Ovary (tissue), 7 donors: ENCODE measurements at regions not wholly inside any gene's neighbourhood (a gene's known extent, or its start where the extent isn't known, plus 50 kb on each side); places are given as distances from the start of the nearest gene placed in this dataset.

Source experiments
- DNase-seq, 5 donors: peaks; one replicate each; pipeline ENCODE4 v3.0.0-alpha.2; 2019 to 2020
- H3K27ac ChIP-seq, 2 donors: fragments of 200-600 bp; one replicate each; pipeline versions ENCODE4 v1.5.1 to v1.8.0; 2019 to 2022
- H3K27me3 ChIP-seq: fragments of 200-600 bp; one replicate; pipeline ENCODE4 v1.8.0; 2022
- H3K36me3 ChIP-seq: fragments of 200-600 bp; sonication (generic); one replicate; pipeline ENCODE4 v1.5.1; 2019
- H3K4me1 ChIP-seq: one replicate; pipeline ENCODE4 v1.8.1; 2013; ENCODE audit warnings: mild to moderate bottlenecking, moderate library complexity; ENCODE audit not compliant: insufficient read depth
- H3K4me3 ChIP-seq: fragments of 200-600 bp; sonication (generic); one replicate; pipeline ENCODE4 v1.5.1; 2017
- H3K9me3 ChIP-seq, 2 donors: fragments of 200-600 bp in 1 of 2; sonication (generic) in 1 of 2; one replicate each; pipeline versions ENCODE4 v1.5.1 to v1.8.1; 2013 to 2019; ENCODE audit warnings: mild to moderate bottlenecking in 1 of 2, moderate library complexity in 1 of 2
- EP300 ChIP-seq: sonication (generic); formaldehyde crosslinking; IDR thresholded peaks from one replicate; pipeline ENCODE4 v1.6.1; 2017; ENCODE audit warnings: antibody characterized with exemption
- POLR2A ChIP-seq: fragments of 450-650 bp; IDR thresholded peaks from one replicate; pipeline ENCODE4 v1.6.1; 2017; ENCODE audit warnings: antibody characterized with exemption, mild to moderate bottlenecking, moderate library complexity
- WGBS, 3 donors: extraction: QIAGEN DNeasy Blood & Tissue Kit in 1 of 3; methylation state at CpG; one replicate each; pipeline versions ENCODE4 v1.1.5 to v1.1.7; 2013 to 2017; 5-methylcytosine and 5-hydroxymethylcytosine counted together
- intact Hi-C, 4 donors: fragments of 100-400 bp; cut with DNase I; formaldehyde crosslinking; loops; one replicate each; pipeline versions ENCODE4 v1.11.0 to v1.15.1; 2022 to 2023
- TF ChIP-seq, protein P1 (sequence below), 3 donors: fragments of 450-650 bp in 2 of 3; fragments of 200-600 bp in 1 of 3; IDR thresholded peaks; one replicate each; pipeline versions ENCODE4 v1.5.1 to v1.8.0; 2016 to 2022; ENCODE audit warnings: antibody characterized with exemption in 3 of 3, mild to moderate bottlenecking in 1 of 3
- donor health status: DM: no; HTN: no; CAD: no; lungs with moderate emphysema.
- donor health status: DM: no; HTN: no; CAD: no.
- donor health status: Bipolar disorder and iron deficiency.
- donor health status: DM: no; HTN: no; CAD: no.
- donor health status: DM: yes; HTN: yes; CAD: no.

DNA sequence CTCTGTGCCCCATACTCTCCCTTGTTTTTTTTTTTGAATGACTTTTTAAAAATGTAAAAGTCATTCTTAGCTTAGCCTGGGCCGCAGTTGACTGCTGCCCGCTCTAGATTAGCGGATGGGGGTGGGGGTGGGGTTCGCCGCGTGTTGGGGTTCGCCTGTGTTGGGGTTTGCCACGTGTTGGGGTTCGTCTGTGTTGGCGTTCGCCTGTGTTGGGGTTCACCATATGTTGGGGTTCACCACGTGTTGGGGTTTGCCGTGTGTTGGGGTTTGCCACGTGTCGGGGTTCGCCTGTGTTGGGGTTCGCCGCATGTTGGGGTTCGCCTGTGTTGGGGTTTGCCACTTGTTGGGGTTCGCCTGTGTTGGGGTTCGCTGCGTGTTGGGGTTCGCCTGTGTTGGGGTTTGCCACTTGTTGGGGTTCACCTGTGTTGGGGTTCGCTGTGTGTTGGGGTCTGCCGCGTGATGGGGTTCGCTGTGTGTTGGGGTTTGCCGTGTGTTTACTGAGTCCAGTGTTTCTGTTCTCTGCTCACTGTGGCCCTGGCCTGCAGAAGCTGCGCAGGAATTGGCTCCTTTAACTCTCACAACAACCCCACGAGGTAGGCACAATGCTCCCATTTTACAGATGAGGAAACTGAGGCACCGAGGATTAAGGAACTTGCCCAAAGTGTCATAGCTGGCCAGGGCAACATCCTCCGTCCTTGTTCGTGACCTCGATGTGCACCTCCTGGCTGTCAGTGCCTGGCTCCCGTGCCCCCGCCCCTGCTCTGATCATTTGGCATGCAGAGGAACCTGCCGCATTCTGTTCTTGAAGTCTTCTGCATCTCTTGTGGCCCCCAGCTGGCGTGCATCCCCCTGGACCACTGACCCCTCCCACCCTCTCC, 96.6 kb upstream of the CIBAR2 start:
- H3K4me1 ChIP-seq = peaks cover 50% of the 10 kb centered on the region
- H3K4me3 ChIP-seq = no peak overlapping the region
- no peak for TF ChIP-seq POLR2A
- TF ChIP-seq, protein P1, sequence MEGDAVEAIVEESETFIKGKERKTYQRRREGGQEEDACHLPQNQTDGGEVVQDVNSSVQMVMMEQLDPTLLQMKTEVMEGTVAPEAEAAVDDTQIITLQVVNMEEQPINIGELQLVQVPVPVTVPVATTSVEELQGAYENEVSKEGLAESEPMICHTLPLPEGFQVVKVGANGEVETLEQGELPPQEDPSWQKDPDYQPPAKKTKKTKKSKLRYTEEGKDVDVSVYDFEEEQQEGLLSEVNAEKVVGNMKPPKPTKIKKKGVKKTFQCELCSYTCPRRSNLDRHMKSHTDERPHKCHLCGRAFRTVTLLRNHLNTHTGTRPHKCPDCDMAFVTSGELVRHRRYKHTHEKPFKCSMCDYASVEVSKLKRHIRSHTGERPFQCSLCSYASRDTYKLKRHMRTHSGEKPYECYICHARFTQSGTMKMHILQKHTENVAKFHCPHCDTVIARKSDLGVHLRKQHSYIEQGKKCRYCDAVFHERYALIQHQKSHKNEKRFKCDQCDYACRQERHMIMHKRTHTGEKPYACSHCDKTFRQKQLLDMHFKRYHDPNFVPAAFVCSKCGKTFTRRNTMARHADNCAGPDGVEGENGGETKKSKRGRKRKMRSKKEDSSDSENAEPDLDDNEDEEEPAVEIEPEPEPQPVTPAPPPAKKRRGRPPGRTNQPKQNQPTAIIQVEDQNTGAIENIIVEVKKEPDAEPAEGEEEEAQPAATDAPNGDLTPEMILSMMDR (IDR thresholded peaks at IDR 0.05) = no peak
- no peak for TF ChIP-seq EP300
- intact Hi-C loops = no loop called here
- no peaks in the 10 kb centered on the region for H3K27me3 ChIP-seq
- no peaks in the 10 kb centered on the region for H3K9me3 ChIP-seq
- 93 to 96% (median 93%) methylated on average over 38 of the region's 38 CpGs for WGBS, 3 donors
- H3K36me3 ChIP-seq = no peaks in the 10 kb centered on the region
- H3K27ac ChIP-seq = no peak overlapping the region
- DNase-seq = no peak

DNA sequence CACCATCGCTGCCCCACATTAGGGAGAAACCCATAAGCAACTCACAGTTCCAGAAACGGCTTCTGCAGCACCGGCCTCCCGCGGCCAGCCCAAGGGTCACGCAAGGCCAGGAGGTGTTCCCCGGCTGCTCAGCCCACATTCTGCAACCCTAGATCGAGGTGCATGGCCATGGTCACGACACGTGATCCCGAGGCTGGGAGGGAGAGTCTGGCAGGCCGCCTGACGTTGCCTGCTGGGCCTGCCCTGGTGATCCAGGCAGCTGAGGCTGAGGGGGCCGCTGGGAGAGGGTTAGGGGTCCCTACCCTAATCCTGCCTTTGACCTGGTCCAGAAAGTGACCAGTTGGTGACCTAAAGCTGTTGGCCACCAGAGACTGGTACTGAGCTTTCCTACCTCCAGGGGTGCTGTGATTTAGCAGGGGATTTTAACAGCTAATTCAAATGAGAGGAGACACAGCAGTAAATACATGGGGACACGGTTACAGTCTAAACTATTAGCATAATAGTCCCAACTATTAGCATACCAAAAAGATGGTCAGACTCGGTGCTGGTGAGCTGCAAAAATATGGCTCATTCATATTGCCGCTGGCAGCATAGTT, 97.4 kb upstream of the CIBAR2 start:
- H3K4me1 ChIP-seq = peaks cover 51% of the 10 kb centered on the region

DNA sequence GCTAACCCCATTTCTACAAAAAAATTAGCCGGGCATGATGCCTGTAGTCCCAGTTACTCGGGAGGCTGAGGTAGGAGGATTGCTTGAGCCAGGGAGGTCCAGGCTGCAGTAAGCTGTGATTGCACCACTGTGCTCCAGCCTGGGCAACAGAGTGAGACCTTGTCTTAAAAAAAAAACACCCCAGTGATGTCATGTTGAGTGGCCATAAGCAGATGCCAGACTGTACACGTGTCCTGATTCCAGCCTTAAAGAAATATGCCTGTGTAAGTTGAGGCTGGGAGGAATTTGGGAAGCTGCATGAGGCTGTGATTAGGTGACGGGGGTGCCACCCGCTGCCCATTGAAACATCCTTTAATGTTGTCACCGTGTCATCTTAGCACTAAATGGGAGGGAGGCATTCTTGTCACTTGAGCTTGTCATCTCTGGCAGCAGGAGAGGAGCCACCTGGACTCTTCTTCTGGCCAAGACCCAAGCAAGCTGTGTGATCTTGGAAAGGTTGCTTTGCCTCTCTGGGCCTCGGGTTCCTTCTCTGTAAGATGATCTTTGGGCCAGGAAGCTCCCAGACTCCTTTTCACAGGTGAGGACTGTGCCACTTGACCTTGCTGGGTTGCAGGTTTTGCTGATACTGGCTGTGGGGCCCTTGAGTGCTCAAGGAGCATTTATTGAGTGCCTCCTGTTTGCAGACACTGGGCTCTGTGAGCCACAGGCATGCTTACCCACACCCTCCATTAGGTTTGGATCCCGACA, 98.3 kb upstream of the CIBAR2 start:
- H3K9me3 ChIP-seq = no peaks in the 10 kb centered on the region
- H3K27me3 ChIP-seq = no peaks in the 10 kb centered on the region
- DNase-seq = no peak
- 75 to 85% (median 80%) methylated on average over 8 of the region's 8 CpGs for WGBS, 3 donors
- H3K4me3 ChIP-seq = no peak overlapping the region
- H3K36me3 ChIP-seq = no peaks in the 10 kb centered on the region
- no peak for TF ChIP-seq EP300
- no peak for TF ChIP-seq POLR2A
- TF ChIP-seq, protein P1 (IDR thresholded peaks at IDR 0.05) = no peak
- H3K27ac ChIP-seq = peak overlapping the region in 1 of 2 donors; percentile 14
- peaks cover 43% of the 10 kb centered on the region for H3K4me1 ChIP-seq
- intact Hi-C loops = no loop called here

More for the DNA sequence above, 97.4 kb upstream of the CIBAR2 start:
- Histone ChIP-seq H3K4me3 (no peak overlapping the region), H3K9me3 (no peaks in the 10 kb centered on the region), H3K36me3 (no peaks in the 10 kb centered on the region), H3K27ac (peak overlapping the region in 1 of 2 donors; percentile 14), H3K27me3 (no peaks in the 10 kb centered on the region)
- DNase-seq = peak in 4 of 5 donors; percentile 62 to 78 (median 64)
- TF ChIP-seq, protein P1 (IDR thresholded peaks at IDR 0.05) = no peak
- no peak for TF ChIP-seq EP300
- TF ChIP-seq POLR2A = no peak
- intact Hi-C loops = no loop called here
- 38 to 53% (median 49%) methylated on average over 17 of the region's 17 CpGs for WGBS, 3 donors

DNA sequence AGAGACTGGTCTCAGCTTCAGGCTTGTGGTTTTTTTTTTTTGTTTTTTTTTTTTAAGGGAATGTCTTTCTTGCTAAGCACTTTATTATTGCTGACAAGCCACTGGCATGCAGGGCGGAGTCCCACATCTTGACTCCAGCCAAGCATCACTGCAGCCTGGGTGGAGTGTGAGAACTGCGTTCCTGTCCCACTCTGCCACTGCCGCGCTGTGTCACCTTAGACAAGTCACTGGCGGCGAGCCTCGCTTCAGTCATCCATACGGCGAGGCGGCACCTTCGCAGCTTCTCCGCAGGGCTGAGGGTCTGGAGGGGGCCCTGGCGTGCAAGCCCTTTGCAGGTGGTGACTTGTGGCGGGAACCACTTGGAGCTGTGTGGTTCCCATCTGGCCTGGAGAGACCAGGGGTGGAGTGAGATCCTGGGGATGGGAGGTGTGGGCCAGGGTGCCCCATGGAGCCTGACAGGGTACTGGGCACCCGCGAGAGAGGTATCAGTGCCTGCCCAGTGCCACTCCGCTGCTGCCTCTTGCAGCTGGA, 99.1 kb upstream of the CIBAR2 start:
- intact Hi-C loops = no loop called here
- Histone ChIP-seq H3K9me3 (no peaks in the 10 kb centered on the region), H3K27me3 (no peaks in the 10 kb centered on the region), H3K27ac (peak overlapping the region in 1 of 2 donors; percentile 32), H3K36me3 (no peaks in the 10 kb centered on the region), H3K4me3 (no peak overlapping the region), H3K4me1 (peaks cover 36% of the 10 kb centered on the region)
- 90 to 97% (median 92%) methylated on average over 17 of the region's 17 CpGs for WGBS, 3 donors
- TF ChIP-seq, protein P1 (IDR thresholded peaks at IDR 0.05) = no peak
- no peak for TF ChIP-seq EP300
- TF ChIP-seq POLR2A = no peak
- DNase-seq = peak in 3 of 5 donors; percentile 25 to 45 (median 40)
